K562 (cell line): ENCODE measurements at regions not wholly inside any gene's neighbourhood (a gene's known extent, or its start where the extent isn't known, plus 50 kb on each side); places are given as distances from the start of the nearest gene placed in this dataset.

Experiments
- EGR1 ChIP-seq: fragments of 450-650 bp; conservative IDR thresholded peaks from 2 replicates; pipeline ENCODE4 v1.6.1; 2017; ENCODE audit warnings: mild to moderate bottlenecking
- GTF2B ChIP-seq: IDR thresholded peaks from 2 replicates; pipeline ENCODE4 v1.6.1; 2011; ENCODE audit not compliant: insufficient read length; ENCODE audit errors: extremely low read depth
- MYC ChIP-seq, 2 experiments: fragments of 250-450 bp in 1 of 2; sonication (Bioruptor Pico) in 1 of 2; IDR thresholded peaks; 2 replicates each; pipeline versions ENCODE4 v1.5.1 to v1.6.1; 2012 to 2021; ENCODE audit warnings: low read depth in 2 of 2, borderline replicate concordance in 1 of 2, improper control_type of control experiment in 1 of 2, low read length in 1 of 2, mild to moderate bottlenecking in 1 of 2, moderate library complexity in 1 of 2
- POLR2AphosphoS2 ChIP-seq: IDR thresholded peaks from 2 replicates; pipeline ENCODE4 v1.6.1; 2012; ENCODE audit warnings: low read length, improper control_type of control experiment
- SREBF1 ChIP-seq: fragments of 150-350 bp; IDR thresholded peaks from 2 replicates; pipeline ENCODE4 v1.6.1; 2014; ENCODE audit warnings: antibody characterized with exemption, low read depth, low read length, borderline replicate concordance
- THAP12 ChIP-seq: fragments of 250-450 bp; sonication (Bioruptor Pico); IDR thresholded peaks from 2 replicates; pipeline ENCODE4 v1.9.0; 2021; ENCODE audit warnings: mild to moderate bottlenecking, inconsistent platforms
- TF ChIP-seq, protein P1 (sequence below), 3 experiments: fragments of 200-800 bp in 1 of 3; fragments of 250-450 bp in 1 of 3; fragments of 450-650 bp in 1 of 3; sonication (Bioruptor Pico) in 1 of 3; sonication (Bioruptor generic) in 1 of 3; formaldehyde crosslinking in 1 of 3; IDR thresholded peaks; 2 replicates each; pipeline versions ENCODE4 v1.6.1 to v1.8.0; 2016 to 2022; ENCODE audit warnings: mild to moderate bottlenecking in 2 of 3, missing genetic modification characterization in 2 of 3, missing compliant biosample characterization in 1 of 3, moderate library complexity in 1 of 3

- TF ChIP-seq SREBF1: no peak
- no peak for TF ChIP-seq THAP12 (CRISPR knock-in tag)
- TF ChIP-seq EGR1: no peak
- no peak for TF ChIP-seq POLR2AphosphoS2
- no peak for TF ChIP-seq MYC (IDR thresholded peaks at IDR 0.05; ENCODE audit: low read depth, low read length)
- no peak for TF ChIP-seq MYC (CRISPR knock-in tag; IDR thresholded peaks at IDR 0.05; ENCODE audit: borderline replicate concordance, low read depth)
- TF ChIP-seq, protein P1, sequence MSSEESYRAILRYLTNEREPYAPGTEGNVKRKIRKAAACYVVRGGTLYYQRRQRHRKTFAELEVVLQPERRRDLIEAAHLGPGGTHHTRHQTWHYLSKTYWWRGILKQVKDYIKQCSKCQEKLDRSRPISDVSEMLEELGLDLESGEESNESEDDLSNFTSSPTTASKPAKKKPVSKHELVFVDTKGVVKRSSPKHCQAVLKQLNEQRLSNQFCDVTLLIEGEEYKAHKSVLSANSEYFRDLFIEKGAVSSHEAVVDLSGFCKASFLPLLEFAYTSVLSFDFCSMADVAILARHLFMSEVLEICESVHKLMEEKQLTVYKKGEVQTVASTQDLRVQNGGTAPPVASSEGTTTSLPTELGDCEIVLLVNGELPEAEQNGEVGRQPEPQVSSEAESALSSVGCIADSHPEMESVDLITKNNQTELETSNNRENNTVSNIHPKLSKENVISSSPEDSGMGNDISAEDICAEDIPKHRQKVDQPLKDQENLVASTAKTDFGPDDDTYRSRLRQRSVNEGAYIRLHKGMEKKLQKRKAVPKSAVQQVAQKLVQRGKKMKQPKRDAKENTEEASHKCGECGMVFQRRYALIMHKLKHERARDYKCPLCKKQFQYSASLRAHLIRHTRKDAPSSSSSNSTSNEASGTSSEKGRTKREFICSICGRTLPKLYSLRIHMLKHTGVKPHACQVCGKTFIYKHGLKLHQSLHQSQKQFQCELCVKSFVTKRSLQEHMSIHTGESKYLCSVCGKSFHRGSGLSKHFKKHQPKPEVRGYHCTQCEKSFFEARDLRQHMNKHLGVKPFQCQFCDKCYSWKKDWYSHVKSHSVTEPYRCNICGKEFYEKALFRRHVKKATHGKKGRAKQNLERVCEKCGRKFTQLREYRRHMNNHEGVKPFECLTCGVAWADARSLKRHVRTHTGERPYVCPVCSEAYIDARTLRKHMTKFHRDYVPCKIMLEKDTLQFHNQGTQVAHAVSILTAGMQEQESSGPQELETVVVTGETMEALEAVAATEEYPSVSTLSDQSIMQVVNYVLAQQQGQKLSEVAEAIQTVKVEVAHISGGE (CRISPR knock-in tag; IDR thresholded peaks at IDR 0.05): no peak
- no peak for TF ChIP-seq GTF2B
These were observed 552.6 kb downstream of the PCDH19 start (continued) for GRCh38 chrX:99857455-99857854.
